Prostate gland (tissue), 2 donors: ENCODE measurements at regions not wholly inside any gene's neighbourhood (a gene's known extent, or its start where the extent isn't known, plus 50 kb on each side); places are given as distances from the start of the nearest gene placed in this dataset.
"Not testable (repeated sequence)": the region's sequence is repeated elsewhere in the genome, so short reads cannot be mapped to it uniquely, and the experiment has no call there.

ENCODE experiments used
- DNase-seq: peaks from one replicate; pipeline ENCODE4 v3.0.0-alpha.2; 2019; ENCODE audit warnings: low spot score
- H3K27ac ChIP-seq, 2 donors: fragments of 200-600 bp; sonication (generic); 2 replicates each; pipeline ENCODE4 v1.5.1; 2017 to 2019
- H3K27me3 ChIP-seq: fragments of 200-600 bp; sonication (generic); replicated peaks from 2 replicates; pipeline ENCODE4 v1.5.1; 2019; ENCODE audit not compliant: insufficient read depth
- H3K36me3 ChIP-seq, 2 donors: fragments of 200-600 bp; sonication (generic); 1 replicate in 1 of 2; 2 replicates in 1 of 2; pipeline versions ENCODE4 v1.5.1 to v1.8.1; 2017 to 2019
- H3K4me1 ChIP-seq: fragments of 200-600 bp; sonication (generic); replicated peaks from 2 replicates; pipeline ENCODE4 v1.5.1; 2019
- H3K4me3 ChIP-seq, 2 donors: fragments of 200-600 bp; sonication (generic); 2 replicates each; pipeline ENCODE4 v1.5.1; 2017 to 2019
- H3K9me3 ChIP-seq: fragments of 200-600 bp; sonication (generic); 2 replicates; pipeline ENCODE4 v1.5.1; 2017
- CTCF ChIP-seq, 4 experiments: fragments of 200-600 bp in 2 of 4; fragments of 450-650 bp in 2 of 4; sonication (generic) in 2 of 4; IDR thresholded peaks; 1 replicate in 3 of 4; 2 replicates in 1 of 4; pipeline ENCODE4 v1.5.1; 2016 to 2019; ENCODE audit warnings: antibody characterized with exemption in 4 of 4, mild to moderate bottlenecking in 2 of 4, moderate library complexity in 2 of 4
- POLR2A ChIP-seq: fragments of 450-650 bp; IDR thresholded peaks from one replicate; pipeline ENCODE4 v1.6.1; 2016; ENCODE audit warnings: antibody characterized with exemption, mild to moderate bottlenecking
- POLR2AphosphoS5 ChIP-seq: sonication (generic); formaldehyde crosslinking; IDR thresholded peaks from one replicate; pipeline ENCODE4 v1.6.1; 2017; ENCODE audit warnings: antibody characterized with exemption
- WGBS: methylation state at CpG from one replicate; pipeline ENCODE4 v1.1.5; 2018; 5-methylcytosine and 5-hydroxymethylcytosine counted together
- intact Hi-C: fragments of 100-400 bp; cut with DNase I; formaldehyde crosslinking; loops from one replicate; pipeline ENCODE4 v1.14.2; 2022

- TF ChIP-seq POLR2A, result no peak
- no peak for TF ChIP-seq CTCF (IDR thresholded peaks at IDR 0.05)
- TF ChIP-seq POLR2AphosphoS5, result no peak
- H3K27ac ChIP-seq, result peak overlapping the region in 1 of 2 donors; percentile 38
- no peaks in the 10 kb centered on the region for H3K9me3 ChIP-seq
- intact Hi-C loops, result no loop called here
- peak; percentile 4 for DNase-seq
- H3K4me3 ChIP-seq, result peak overlapping the region; percentile 16 to 21
- no peaks in the 10 kb centered on the region for H3K36me3 ChIP-seq
- H3K27me3 ChIP-seq, result no peaks in the 10 kb centered on the region
- WGBS, result 12% methylated on average over 9 of the region's 48 CpGs
- H3K4me1 ChIP-seq, result no peaks in the 10 kb centered on the region
These were observed 154.5 kb downstream of the MSN start for GRCh38 chrX:65821721-65822496.

GRCh38 chrX:65819983-65820382 is 152.5 kb downstream of the MSN start:
- 77% methylated on average over 1 of the region's 1 CpG for WGBS
- H3K4me1 ChIP-seq, H3K4me3 ChIP-seq, H3K27me3 ChIP-seq, H3K27ac ChIP-seq, intact Hi-C loops, H3K9me3 ChIP-seq, DNase-seq, H3K36me3 ChIP-seq: not testable (repeated sequence)

GRCh38 chrX:65813245-65813644 is 145.8 kb downstream of the MSN start:
- no peak for TF ChIP-seq POLR2AphosphoS5
- TF ChIP-seq CTCF (IDR thresholded peaks at IDR 0.05), result no peak
- no peak for TF ChIP-seq POLR2A
- Histone ChIP-seq H3K4me1 (no peaks in the 10 kb centered on the region), H3K36me3 (no peaks in the 10 kb centered on the region), H3K4me3 (no peak overlapping the region), H3K9me3 (no peaks in the 10 kb centered on the region), H3K27ac (no peak overlapping the region), H3K27me3 (no peaks in the 10 kb centered on the region)
- 86% methylated on average over 1 of the region's 1 CpG for WGBS
- intact Hi-C loops, result no loop called here
- no peak for DNase-seq

GRCh38 chrX:65811558-65812228 is 144.2 kb downstream of the MSN start:
- DNase-seq, result no peak
- Histone ChIP-seq H3K4me1 (no peaks in the 10 kb centered on the region), H3K27ac (no peak overlapping the region), H3K9me3 (no peaks in the 10 kb centered on the region), H3K4me3 (no peak overlapping the region), H3K36me3 (no peaks in the 10 kb centered on the region), H3K27me3 (no peaks in the 10 kb centered on the region)
- TF ChIP-seq POLR2AphosphoS5, result no peak
- TF ChIP-seq POLR2A, result no peak
- TF ChIP-seq CTCF (IDR thresholded peaks at IDR 0.05), result no peak
- intact Hi-C loops, result no loop called here
